HEK293 (cell line): ENCODE measurements at regions not wholly inside any gene's neighbourhood (a gene's known extent, or its start where the extent isn't known, plus 50 kb on each side); places are given as distances from the start of the nearest gene placed in this dataset.

Source experiments
- CTCF ChIP-seq: fragments of 450-650 bp; formaldehyde crosslinking; IDR thresholded peaks from 2 replicates; pipeline ENCODE4 v1.5.1; 2016; ENCODE audit warnings: missing biosample characterization, missing genetic modification characterization
- GLI2 ChIP-seq: fragments of 450-650 bp; formaldehyde crosslinking; IDR thresholded peaks from 2 replicates; pipeline ENCODE4; 2017; ENCODE audit warnings: missing biosample characterization, missing genetic modification characterization, low read depth, borderline replicate concordance
- MYNN ChIP-seq: fragments of 450-650 bp; formaldehyde crosslinking; IDR thresholded peaks from 2 replicates; pipeline ENCODE4 v1.5.1; 2016; ENCODE audit warnings: missing biosample characterization, missing genetic modification characterization, borderline replicate concordance
- ZBTB21 ChIP-seq: fragments of 450-650 bp; formaldehyde crosslinking; IDR thresholded peaks from 2 replicates; pipeline ENCODE4 v1.5.1; 2017; ENCODE audit warnings: missing biosample characterization, missing genetic modification characterization
- ZNF174 ChIP-seq: fragments of 450-650 bp; formaldehyde crosslinking; IDR thresholded peaks from 2 replicates; pipeline ENCODE4 v1.5.0; 2017; ENCODE audit warnings: missing biosample characterization, mild to moderate bottlenecking, missing genetic modification characterization

- TF ChIP-seq MYNN (tag by site-specific recombination), result no peak
- no peak for TF ChIP-seq GLI2 (tag by site-specific recombination)
- no peak for TF ChIP-seq ZNF174 (tag by site-specific recombination)
- no peak for TF ChIP-seq CTCF
- no peak for TF ChIP-seq ZBTB21 (tag by site-specific recombination)
Measured at GRCh38 chr20:48409055-48409615, 418.7 kb downstream of the PREX1 start.
